ENCODE measurements at regions not wholly inside any gene's neighbourhood (a gene's known extent, or its start where the extent isn't known, plus 50 kb on each side); places are given as distances from the start of the nearest gene placed in this dataset.

GRCh38 chr7:113392841-113393540, 274.6 kb upstream of the SMIM30 start:
- TF ChIP-seq EZH2 (IDR thresholded peaks at IDR 0.05; ENCODE audit: borderline replicate concordance), result no peak
- TF ChIP-seq EZH2phosphoT487 (IDR thresholded peaks at IDR 0.05; ENCODE audit: low read depth, severe bottlenecking, unreplicated experiment), result no peak
